GM19468 (cell line): ENCODE measurements at regions not wholly inside any gene's neighbourhood (a gene's known extent, or its start where the extent isn't known, plus 50 kb on each side); places are given as distances from the start of the nearest gene placed in this dataset.
"Not testable (repeated sequence)": the region's sequence is repeated elsewhere in the genome, so short reads cannot be mapped to it uniquely, and the experiment has no call there.

Source experiments
- ATAC-seq: cut with Tn5 transposase; IDR thresholded peaks from one replicate; pipeline ENCODE4 v1.9.1; 2021; ENCODE audit warnings: mild to moderate bottlenecking, moderate library complexity, moderate number of reproducible peaks; ENCODE audit not compliant: unreplicated experiment; ENCODE audit errors: extremely low read depth

- no peak for ATAC-seq
Measured at GRCh38 chr5:18602402-18602801, 968.1 kb downstream of the TAF11L14 start.

DNA sequence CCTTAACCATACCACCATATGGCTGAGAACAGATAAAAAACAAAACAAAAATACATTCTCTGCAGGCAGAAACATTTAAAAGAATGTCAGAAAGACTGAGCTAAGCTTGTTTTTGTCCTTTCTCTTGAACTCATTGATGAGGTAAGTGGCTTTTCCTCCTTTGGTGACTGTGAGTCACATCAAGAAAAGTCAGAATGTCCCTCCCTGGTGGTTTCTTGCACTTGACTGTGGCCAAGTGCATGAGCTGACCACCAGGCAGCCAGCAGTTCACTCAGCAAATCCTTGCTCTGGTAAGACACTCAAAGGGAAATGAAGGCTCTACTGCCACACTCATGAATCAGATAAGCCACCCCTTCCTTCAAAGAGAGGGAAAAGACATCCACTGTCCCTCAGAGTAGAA lies 970.9 kb downstream of the TAF11L14 start:
- no peak for ATAC-seq

DNA sequence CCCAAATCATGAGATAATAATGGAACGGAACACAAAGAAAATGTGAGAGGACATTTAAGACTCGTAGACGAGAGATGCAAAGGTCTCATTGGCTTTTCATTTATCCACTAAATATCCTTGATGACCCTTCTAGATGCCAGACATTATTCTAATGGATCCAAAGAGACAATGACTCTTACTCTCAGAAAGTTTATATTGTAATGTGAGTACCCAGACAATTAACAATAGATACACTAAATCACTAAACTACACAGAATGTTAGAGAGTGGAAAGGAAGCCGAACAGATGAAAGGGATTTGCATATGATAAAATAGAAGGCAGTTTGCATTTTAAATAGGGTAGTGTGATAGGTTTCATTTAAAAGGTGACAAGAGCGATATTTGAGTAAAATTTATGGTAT lies 973.3 kb downstream of the TAF11L14 start:
- no peak for ATAC-seq

DNA sequence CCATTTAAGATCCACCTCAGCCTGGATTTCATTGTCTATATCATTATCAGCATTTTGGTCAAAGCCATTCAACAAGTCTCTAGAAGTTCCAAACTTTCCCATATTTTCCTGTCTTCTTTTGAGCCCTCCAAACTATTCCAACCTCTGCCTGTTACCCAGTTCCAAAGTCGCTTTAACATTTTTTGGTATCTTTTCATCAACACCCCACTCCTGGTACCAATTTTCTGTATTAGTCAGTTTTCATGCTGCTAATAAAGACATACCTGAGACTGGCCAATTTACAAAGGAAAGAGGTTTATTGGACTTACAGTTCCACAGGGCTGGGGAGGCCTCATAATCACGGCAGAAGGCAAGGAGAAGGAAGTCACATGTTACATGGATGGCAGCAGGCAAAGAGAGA lies 982.9 kb downstream of the TAF11L14 start:
- ATAC-seq = not testable (repeated sequence)

GRCh38 chr5:18630458-18631045 lies 996.3 kb downstream of the TAF11L14 start:
- ATAC-seq = no peak

DNA sequence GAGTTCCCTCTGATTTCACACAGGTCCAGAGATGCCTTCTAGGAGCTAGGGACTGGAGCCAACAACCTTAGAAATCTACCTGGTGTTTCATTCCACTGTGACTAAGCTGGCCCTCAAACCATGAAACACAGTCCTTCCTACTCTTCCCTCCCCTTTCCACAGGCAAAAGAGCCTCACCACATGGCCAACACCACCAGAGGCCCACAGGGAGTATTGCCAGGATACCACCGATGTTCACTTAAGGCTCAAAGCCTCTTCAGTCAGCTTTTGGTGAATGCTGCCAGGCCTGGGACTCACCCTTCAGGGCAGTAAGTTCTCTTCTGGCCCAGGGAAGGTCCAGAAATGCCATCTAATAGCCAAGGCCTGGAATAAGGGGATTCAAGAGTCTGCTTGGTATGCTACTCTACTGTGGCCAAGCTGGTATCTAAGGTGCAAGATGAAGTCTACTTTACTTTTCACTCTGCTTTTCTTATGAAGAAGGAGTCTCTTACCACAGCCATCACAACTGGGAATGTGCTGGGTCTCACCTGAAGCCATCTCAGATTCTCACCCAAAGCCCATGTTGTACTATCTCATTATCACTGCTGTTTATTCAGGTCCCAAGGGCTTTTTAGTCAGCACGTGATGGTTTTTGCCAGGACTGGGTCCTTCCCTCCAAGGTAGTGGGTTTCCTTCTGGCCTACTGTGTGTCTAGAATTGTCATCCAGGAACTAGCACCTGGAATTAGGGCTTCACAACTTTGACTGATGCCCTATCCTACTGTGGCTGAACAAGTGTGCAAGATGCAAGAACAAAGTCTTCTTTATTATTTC lies 1018.4 kb downstream of the TAF11L14 start:
- ATAC-seq = no peak

DNA sequence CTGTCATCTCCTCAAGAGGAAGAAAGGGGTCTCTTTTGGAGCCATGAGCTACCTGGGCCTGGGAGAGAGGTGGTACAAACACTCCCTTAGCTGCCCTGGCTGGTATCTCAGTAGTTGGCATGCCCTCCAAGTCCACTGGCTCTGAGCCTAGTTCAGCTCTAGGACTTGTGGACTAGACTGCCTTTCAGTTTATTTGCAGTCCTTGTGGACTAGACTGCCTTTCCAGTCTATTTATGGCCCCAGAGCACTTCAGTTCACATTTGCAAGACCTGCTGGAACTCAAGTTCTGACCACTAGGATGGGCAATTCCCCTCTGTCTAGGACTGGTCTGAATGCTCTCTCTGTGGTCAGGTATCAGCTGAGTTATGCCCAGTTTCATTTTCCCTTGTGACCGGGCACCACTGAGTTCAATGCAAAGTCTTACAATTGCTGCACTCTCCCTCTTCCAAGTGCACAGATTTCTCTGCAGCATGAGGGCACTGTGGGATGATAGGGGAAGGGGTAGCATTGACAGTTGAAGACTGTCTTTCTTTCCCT lies 1019.0 kb downstream of the TAF11L14 start:
- ATAC-seq = no peak

DNA sequence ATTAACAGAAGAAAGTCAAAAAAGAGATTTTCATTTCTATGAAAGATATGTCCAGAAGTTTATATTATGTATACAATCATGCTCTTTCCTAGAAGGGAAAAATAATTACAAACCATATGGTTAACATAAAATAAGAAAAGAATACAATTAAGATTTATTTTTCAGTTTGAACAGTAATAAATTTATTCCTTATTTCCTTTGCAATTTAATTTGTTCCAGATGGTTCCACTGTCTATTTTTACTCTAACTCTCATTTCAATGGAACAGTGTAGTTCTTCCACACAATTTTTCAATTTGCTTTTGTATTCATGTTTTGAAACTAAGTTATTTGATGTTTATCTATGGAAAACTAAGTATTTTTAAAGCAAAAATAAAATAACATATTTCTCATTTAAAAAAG lies 1026.3 kb downstream of the TAF11L14 start:
- no peak for ATAC-seq

- ATAC-seq = no peak
Measured at GRCh38 chr5:18662231-18662630, 1028.0 kb downstream of the TAF11L14 start.

DNA sequence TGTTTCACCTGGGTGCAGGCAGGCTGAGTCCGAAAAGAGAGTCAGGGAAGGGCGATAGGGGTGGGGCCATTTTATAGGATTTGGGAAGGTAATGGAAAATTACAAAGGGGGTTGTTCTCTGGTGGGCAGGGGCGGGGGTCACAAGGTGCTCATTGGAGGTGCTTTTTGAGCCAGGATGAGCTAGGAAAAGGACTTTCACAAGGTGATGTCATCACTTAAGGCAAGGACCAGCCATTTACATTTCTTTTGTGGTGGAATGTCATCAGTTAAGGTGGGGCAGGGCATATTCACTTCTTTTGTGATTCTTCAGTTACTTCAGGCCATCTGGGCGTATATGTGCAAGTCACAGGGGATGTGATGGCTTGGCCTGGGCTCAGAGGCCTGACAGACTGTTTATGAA lies 1040.0 kb downstream of the TAF11L14 start:
- ATAC-seq = not testable (repeated sequence)

GRCh38 chr5:18675041-18675440 lies 1040.8 kb downstream of the TAF11L14 start:
- no peak for ATAC-seq

DNA sequence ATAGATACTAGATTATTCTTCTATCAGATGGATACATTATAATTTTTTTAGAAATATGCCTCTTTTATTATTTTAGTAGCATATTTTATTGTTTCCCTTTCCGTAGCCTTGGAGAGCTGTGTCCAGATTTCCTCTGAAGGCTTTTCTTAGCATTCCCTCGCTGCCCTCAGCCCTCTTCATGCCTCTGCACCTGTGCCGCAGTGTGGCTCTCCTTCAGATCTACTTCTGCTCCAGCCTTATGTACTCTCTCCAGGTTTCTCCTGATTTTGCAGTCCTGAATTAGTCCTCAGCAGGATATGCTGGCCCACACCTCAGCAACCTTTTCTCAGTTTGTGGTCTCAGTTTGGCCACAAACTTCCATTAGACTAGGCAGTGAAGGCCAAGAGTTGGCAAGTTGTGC lies 1052.0 kb downstream of the TAF11L14 start:
- ATAC-seq = no peak

DNA sequence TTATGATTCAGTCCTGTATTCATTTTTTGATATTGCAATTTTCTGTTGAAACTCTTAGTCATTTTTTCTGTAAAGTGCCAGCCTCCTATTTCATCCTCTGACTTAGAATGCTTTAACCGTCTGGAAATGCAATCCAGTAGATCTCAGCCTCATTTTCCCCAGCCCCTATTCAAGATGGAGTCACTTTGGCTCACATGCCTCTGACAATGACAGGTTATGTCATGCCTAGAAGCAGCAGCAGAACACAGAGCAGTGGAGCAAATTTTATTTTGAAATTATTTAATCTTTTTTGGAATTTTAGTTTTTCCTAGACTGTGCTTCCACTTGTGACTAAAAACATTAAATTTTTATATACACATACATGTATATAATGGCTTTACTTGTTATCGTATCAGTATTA lies 1053.2 kb downstream of the TAF11L14 start:
- no peak for ATAC-seq

GRCh38 chr5:18699681-18700080 lies 1065.4 kb downstream of the TAF11L14 start:
- no peak for ATAC-seq

DNA sequence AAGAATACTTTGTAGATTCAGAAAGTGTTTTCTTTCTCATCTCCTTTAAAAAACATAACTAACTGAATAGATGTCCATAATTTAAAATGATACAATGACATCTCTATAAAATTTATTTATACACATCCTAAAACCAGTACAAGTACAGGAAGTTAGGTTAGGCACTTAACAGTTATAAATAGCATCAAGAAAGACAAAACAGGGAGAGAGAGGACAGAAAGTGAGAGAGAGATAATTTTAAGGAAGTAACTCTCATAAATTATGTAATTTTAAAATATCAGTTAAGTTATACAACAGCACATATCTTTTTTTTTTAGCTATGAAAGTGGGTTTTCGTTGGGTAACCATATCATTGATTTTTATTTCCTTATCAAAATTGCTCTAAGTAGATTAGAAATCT lies 1068.6 kb downstream of the TAF11L14 start:
- ATAC-seq = no peak

DNA sequence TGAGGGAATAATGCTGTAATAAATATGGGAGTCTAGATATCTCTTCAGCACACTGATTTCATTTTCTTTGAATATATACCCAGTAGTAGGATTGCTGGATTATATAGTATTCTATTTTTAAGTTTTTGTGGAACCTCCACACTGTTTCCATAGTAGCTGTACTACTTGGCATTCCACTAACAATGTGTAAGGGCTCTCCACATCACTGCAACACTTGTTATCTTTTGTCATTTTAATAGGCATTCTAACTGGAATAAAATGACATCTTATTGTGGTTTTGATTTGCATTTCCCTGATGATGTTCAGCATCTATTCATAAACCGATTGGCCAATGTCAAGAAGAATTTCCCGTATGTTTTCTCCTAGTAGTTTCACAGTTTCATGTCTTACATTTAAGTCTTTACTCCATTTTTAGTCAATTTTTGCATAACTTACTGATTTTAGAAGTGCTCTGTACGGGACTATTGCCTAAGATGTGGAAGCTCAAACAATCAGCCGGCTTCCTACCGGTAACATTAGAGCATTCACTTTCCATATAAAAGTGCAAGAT lies 1078.8 kb downstream of the TAF11L14 start:
- ATAC-seq = no peak

DNA sequence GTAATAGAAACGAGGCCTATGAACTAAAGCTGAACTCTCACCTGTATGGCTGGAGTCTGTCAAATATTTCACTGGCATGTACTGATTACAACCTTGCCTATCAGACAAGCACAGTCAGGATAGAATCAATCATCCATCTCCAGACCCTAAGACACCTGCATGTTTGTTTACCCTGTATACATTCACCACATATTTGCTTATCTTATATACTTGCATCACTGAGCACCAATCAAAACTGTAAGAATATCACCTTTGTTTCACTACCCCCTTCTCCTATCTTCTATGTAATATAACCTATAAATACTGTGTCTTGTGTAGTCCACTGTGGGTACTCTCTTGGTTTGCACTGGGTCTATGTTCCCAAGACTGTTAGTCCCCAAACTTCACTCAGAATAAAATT lies 1085.7 kb downstream of the TAF11L14 start:
- ATAC-seq = peak; percentile 34

DNA sequence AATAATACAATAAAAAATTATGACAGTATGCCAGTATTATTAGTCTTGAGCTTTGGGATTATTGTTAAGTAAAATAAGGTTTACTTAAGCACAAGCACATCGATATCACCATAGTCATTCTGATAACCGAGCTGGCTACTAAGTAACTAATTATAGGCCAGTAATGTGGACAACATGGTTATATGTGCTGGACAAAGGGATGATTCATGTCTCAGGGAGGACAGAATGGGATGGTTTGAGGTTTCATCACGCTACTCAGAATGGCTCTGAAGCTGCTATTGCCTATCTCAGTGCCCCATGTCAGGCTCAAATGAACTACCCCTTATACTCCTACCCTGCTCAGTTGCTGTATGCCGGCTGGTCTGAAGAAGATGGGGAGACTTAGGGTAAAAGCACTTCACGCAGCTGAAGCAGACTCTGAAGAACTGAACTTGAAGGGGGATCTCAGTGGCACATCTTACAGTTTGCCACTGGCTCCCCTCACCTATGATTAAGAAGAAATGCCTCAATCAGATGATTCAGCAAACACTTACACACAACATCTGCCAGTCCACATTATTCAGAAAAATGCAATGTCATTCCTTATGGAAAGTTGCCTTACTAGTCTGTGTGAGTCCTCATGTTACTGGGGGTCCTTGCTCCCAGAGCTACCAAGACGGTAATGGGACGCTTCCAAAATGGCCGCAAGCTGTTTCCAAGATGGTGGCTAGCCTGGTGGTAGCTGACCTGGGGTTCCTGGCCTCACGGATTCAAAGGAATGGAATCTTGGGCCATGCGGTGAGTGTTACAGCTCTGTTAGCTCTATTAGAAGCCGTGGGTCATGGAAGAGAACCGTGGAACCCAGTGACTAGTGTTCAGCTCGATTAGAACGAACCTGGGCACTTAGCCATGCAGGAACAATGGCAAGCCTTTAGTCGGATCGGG lies 1098.6 kb downstream of the TAF11L14 start:
- ATAC-seq = no peak

DNA sequence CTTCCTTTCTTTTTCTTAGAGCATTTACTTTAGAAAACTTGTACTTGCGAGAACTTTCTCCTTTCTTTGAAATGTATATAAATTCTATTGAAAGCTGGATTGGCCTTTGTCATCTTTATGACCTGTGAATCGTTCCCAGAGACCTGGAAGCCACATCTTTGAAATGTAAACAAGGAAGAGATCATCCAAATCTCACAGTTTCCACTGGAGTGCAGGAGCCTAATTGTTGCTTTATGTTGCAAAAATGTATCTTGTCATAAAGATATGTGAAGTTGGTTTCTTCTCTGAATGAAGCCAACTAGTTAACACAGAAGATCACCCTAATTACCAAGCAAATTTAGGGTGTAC lies 1101.8 kb downstream of the TAF11L14 start:
- no peak for ATAC-seq

- not testable (repeated sequence) for ATAC-seq
Measured at GRCh38 chr5:18736736-18737135, 1102.5 kb downstream of the TAF11L14 start.
